Activated CD4-positive, CD25-positive, alpha-beta regulatory T cell (primary cell): ENCODE measurements at regions not wholly inside any gene's neighbourhood (a gene's known extent, or its start where the extent isn't known, plus 50 kb on each side); places are given as distances from the start of the nearest gene placed in this dataset.

ENCODE experiments used
- DNase-seq, 4 experiments: peaks; one replicate each; lab custom pipeline; 2025; lab: John Stamatoyannopoulos, UW

DNA sequence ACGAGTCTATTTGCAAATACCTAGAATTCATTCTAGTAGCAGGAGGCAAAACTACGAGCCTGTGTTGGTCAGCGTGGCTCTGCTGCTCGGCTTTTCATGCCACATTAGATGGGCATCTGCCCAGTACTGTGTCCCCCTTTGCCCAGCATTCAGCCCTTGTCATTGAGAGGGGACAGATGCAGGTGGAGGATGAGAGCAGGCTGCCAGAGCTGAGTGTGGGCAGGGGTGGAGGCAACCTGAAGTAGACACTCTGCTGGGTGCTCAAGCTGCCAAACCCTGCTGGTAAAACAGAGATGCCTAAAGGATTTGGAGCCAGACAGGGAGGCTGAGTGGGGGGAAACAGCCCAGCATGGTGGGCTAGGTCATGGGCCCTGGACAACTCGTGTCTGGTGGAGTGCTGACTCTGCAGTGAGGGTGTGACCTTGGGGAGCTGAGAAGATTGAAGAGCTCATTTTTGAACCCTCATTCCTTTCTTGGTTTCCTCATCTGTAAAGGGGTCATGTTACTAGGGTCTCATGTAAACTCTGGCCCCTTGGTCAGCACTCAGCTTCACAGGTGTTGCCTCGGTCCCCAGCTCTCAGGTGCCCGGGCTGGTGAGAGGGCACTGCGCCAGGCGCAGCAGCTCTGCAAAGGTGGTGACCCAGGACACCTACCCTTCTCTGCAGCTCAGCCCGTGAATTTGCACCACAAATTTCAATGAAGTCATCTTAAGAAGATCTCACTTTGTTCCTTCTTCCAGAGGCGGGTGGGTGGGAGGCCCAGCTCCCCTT, 64.2 kb upstream of the BHLHE23 start:
- no peak for DNase-seq

DNA sequence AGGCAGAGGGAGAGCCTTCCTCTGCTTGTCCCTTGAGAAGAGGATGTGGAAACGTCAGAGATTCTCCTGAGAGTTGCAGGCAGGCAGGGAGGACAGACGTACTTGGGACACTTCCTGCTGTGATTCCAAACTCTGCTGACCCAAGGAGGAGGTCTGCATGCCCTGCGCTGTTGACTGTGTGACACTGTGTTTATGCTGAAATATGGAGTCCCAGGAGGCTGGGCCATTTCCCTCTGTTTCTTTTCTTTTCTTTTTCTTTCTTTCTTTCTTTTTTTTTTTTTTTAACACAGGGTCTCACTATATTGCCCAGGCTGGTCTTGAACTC, 63.5 kb upstream of the BHLHE23 start:
- no peak for DNase-seq

DNA sequence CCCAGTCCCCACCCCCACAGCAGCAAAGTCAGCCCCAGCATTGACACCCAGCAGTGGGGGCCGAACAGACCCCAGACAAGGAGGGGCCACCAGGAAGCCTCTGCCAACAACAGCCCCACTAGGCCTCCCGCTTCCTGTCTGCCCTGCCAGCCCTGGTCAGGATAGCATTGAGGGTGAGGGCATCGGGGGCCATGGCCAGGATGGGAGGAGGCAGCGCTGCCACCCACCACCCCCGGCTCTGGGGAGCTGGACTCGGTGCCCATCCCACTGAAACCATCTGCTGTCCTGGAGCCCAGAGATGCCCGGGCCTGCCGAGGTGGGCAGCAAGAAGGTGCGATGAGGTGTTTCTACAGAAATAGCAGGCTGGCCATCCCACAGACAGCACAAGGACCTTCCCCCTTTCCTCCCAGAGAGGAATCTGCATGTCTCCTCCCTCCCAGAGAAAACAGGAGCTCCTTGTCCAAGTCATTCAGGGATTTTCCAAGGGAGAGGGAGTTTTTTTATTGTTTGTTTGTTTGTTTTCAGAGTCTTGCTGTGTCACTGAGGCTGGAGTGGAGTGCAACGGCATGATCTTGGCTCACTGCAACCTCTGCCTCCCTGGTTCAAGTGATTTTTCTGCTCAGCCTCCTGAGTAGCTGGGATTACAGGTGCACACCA, 62.1 kb upstream of the BHLHE23 start:
- DNase-seq: no peak

DNA sequence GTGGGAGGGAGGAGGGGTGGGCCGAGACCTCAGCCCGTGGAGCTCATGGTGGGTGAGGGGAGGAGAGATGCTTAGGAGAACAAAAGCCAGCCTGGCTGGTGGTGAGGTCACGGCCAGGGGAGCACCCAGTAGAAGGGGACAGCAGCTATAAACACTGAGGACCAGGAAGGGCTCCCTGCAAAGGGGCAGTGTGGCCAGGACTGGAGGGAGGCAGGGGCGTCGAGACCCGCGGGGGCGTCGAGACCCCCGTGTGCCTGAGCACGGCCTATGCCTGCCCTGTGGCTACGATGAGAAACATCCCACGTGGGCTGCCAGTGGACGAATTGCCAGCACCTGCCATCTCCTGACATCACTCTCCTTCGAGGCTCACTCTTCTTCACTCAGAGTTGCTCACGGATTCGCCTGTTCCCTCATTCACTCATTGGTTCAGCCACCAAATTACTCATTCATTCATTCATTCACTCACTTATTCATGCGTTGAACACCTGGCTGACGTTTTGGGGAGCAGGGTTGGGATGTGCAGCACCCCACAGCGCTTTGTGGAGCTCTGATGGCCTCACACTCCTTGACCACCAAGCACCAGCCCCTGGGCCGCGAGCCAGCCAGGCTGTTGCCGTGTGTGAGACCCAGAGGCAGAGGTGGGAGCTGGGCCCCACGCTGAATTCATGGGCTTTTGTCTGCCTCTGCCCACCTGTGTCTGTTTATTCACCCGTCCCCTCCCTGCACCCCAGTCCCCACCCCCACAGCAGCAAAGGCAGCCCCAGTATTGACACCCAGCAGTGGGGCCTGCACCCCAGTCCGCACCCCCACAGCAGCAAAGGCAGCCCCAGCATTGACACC, 61.2 kb upstream of the BHLHE23 start:
- DNase-seq: no peak

DNA sequence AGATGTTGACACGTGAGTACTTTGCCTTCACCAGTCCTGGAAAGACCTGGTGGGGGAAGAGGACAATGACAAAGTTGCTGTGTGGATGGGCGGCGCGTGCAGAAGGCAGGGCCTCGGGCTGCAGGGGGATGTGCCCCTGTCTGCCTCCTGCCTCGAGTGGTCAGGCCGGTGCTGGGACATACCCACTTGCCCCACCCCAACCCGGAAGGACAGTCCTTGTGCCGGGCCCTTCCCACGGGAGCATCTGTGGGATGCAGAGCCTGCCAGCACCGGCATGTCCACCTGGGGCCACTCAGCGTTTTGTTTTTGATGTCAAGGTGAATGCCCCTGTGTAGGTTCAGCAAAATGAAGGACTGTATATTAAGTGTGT, 60.5 kb upstream of the BHLHE23 start:
- no peak for DNase-seq

DNA sequence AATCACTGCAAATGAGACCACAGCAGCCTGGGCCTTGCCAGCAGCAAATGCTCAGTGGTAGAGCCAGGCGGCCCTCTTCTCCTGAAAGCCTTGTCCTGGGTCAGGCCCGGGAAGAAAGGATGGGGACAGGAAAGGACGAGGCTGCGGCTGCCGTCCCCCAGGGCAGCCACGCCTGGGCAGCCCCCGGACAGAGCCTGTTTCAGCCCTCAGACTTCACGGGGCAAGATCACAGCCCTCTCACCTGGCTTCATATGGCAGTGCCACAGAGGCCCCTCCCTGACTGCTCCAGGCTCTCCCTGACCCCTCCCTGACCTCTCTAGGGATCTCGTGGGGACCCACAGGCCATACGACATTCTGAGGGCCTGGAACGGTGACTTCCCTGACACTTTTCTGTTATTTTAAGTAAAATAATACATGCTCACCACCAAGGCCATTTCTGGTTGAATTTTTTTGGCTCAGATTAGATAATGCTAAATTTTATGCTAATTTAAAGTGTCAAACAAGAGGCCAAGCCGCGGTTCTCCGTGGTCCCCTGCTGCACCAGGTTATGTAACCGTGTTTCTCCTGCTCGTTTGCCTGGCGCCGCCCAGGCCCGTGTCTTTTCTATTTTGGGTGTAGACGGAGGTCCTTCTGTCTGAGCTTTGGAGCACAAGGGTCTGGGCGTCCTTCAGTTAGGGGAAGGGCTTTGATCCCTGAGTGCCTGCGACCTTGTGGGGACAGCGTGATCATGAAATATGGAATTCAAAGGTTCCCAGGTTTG, 59.9 kb upstream of the BHLHE23 start:
- DNase-seq: no peak

DNA sequence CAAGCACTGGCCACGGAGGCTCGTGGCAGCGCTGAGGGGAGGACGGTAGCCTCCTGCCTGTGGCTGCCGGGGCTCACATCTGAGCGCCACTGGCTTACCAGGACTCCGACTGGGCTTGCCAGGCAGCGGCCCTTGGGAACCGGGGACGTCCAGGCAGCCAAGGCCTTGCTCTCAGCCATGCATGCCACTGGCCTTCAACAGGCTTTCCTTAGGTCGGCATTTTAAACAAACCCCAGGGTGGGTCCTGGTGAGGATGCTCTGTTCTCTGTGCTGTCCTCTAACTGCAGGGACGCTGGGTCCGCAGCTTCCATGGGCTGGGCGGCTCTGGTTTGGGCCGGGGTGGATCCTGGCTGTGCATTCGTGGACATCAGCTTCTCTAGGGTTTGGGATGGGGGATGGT, 59.1 kb upstream of the BHLHE23 start:
- DNase-seq: no peak

DNA sequence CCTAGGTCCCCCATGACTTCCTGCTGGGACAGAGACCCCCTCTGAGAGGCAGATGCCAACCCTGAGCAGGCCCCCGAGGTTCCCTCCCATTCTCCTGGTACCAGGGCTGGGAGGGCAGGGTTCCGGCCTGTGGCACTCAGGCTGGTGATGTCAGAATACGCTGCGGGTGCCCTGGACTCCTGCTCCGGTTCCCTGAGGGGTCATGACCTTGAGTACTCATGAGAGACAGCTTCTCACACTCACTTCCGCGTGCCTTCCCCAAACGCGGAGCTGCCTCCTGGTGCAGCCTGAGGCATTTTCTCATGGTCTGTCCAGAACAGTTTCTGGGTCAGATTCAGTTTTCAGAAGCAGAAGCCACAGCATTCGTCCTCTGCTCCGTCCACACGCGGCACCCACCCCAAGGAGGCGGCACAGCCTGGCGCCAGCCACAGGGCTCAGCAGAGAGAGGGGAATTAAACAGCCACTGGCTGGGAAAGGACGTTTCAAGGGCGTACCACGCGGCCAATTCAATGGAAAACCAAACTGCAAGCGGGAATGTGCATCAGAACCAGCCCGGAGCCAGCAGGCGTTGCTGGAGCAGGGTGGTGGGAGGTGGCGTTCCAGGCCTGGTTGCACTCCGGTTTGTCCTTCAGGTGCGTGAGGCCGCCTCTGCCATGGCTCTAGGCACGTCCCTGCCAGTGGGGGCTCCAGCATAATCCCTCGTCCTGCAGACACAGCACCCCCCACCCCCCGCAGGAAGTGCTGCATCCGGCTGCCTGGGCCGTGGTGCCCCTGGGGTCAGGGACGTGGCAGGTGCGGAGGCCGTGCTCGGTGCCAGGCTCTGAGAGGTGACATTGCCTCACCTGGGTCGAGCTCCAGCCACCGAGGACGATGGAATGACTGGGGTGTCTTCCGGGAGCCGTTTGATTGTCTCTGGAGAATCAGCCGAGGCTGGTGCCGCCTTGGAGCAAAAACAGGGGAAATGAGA, 58.3 kb upstream of the BHLHE23 start:
- no peak for DNase-seq

DNA sequence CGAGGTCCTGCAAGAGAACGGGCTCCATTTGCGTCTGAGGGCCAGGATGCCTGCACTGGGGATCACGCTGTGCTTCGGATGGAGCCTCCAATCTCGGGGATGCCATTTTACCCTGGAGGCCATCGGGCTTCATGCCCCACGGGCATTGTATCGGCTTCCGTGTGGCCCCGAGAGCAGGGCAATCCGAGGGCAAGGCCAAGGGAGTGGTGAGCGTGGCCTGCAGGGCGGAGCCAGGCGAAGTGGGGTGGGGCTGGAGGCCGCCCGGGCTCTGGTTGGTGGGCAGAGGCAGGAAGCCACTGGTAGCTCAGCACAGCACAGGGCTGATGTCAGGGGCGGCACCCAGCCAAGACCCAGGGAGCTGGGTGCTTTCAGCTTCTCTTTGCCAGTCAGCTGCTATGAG, 57.5 kb upstream of the BHLHE23 start:
- no peak for DNase-seq

DNA sequence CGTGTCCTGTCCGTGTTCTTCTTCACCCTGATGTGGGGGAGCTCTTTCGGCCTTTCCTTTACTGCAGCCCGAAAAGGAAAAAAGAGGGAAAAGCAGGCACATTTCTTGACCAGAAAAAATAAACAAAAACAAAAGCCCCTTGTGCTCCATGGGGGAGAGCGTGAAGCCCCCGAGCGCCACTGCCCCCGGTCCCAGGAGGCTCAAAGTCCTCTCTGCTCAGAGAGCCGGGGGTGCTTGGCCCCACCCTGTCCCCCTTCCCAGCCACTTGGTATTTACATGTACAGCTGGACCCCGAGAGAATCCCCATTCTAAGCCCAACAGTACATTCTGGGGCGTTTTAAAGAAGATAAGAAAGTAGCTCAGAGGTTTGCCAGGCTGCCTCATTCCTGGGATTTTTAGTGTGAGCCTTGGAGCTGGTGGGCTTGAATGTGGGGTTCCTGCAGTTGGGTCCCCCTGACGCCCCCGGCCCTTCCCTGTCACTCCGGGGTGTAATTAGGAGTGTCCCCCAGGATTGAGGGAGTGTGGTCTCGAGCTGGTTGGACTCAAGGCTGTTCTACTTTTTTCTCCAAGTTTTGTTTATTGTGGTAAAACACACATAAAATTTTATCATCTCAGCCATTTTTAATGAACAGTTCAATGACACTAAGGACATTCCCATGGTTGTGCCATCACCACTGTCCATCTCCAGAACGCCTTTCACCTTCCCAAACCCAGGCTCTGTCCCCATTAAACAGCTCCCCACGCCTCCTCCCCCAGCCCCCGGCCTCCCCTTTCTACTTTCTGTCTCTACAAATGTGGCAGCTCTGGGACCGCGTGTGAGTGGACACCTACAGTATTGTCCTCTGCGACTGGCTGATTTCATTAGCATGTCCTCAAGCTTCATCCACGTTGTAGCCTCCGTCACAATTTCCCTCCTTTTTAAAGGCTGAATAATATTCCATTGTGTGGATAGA, 55.7 kb upstream of the BHLHE23 start:
- DNase-seq: no peak

DNA sequence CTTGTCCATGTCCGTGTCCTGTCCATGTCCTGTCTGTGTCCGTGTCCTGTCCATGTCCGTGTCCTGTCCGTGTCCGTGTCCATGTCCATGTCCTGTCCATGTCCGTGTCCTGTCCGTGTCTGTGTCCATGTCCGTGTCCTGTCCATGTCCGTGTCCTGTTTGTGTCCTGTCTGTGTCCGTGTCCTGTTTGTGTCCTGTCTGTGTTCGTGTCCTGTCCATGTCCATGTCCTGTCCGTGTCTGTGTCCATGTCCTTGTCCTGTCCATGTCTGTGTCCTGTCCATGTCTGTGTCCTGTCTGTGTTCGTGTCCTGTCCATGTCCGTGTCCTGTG, 55.0 kb upstream of the BHLHE23 start:
- no peak for DNase-seq

DNA sequence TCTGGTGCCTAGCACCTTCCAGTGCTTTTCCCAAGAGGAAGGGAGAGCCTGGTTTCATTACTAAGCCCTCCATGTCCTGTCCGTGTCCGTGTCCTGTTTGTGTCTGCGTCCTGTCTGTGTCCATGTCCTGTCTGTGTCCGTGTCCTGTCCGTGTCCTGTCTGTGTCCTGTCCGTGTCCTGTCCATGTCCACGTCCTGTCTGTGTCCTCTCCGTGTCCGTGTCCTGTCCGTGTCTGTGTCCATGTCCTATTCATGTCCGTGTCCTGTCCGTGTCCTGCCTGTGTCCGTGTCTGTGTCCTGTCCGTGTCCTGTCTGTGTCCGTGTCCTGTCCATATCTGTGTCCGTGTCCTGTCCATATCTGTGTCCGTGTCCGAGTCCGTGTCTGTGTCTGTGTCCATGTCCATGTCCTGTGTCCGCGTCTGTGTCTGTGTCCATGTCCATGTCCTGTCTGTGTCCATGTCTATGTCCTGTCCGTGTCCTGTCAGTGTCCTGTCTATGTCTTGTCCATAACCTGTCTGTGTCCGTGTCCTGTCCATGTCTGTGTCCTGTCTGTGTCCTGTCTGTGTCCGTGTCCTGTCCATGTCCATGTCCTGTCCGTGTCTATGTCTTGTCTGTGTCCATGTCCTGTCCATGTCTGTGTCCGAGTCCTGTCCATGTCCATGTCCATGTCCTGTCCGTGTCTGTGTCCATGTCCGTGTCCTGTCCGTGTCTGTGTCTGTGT, 54.4 kb upstream of the BHLHE23 start:
- no peak for DNase-seq

DNA sequence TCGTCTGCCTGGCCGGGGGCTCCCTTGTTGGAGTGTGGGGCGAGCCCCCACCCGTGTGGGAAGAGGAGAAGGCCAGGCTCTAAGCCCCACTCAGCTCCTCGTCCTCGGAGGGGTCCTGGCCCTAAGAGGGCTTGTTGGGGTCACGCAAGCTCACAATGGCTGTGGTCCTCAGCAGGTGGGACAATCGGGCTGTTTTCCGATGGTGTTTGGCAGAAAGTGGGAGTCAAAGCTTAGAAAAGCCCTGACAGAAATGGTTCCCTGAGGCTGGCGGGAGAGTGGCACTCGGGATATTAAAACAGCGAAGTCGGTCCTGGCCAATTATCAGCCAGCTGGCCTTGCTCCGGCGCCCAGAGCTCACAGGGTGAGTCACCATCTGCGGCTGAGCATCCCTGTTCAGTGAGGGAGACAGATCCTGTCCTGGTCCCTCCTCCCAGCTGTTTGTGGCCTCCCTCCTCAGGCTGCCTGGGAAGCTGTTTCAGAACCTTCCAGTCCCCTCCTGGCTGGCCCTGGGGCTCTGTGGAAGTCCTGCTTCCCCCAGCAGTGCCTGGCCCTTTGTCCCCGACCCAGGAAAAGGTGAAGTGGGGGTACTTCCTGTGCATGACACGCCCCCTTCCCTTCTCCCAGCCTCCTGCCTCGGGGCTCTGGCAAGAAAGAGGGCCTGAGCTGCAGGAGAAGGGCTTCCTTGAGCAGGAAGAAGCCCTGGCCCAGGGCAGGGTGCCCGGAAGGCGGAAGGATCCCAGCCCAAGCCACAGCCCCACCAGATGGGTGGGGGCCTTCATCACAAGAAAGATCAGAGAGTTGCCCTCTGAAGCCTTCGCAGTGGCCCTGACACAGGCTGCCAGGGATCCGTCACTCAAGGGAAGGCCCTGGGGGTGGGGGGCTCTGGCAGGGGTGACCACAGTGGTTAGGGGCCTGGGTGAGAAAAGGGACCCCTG, 53.6 kb upstream of the BHLHE23 start:
- no peak for DNase-seq

DNA sequence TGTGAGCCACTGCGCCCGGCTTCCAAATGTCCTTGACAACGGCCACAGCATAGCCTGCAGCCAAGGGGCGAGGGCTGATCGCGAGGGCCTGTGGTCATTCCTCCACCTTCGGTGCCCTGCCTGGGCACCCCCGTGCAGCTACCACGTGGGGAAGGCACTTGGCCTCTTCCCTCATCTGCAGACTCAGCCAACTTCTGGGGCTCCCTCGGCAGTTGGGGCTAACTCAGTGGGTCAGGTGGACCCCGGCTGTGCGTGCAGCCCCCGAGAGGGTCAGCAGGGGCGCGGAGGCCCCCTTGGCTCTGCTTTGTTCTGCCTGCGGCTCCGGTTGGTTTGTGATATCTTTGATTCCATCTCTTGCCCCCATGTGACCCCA, 52.9 kb upstream of the BHLHE23 start:
- DNase-seq: no peak

DNA sequence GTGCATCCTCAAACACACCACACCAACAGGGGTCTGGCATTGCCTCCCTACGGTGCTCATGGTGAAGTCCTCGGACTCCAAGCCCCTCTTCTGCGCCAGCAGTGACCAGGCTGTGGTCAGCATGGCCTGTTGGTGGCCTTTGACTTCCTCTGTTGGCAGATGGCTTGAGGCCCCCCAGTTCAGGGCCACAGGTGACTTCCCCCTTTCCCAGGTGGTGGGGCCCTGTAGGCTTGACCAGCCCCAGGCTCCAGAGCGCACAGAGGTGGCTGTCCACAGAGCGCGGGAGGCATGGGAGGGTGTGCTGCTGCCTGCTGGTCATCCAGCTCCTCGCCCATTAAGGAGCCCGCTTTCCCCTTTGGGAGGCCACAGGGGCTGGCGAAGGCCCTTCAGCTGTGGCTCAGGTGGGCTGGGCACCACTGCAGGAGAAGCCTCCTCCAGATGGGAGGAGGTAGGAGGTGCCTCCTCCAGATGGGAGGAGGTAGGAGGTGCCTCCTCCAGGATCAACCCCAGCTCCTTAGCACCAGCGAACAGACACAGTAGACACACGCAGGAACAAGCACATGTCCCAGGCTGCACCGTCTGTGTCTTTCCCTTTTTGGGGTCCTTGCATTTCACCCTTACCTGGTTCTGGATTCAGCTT, 52.1 kb upstream of the BHLHE23 start:
- DNase-seq: no peak

DNA sequence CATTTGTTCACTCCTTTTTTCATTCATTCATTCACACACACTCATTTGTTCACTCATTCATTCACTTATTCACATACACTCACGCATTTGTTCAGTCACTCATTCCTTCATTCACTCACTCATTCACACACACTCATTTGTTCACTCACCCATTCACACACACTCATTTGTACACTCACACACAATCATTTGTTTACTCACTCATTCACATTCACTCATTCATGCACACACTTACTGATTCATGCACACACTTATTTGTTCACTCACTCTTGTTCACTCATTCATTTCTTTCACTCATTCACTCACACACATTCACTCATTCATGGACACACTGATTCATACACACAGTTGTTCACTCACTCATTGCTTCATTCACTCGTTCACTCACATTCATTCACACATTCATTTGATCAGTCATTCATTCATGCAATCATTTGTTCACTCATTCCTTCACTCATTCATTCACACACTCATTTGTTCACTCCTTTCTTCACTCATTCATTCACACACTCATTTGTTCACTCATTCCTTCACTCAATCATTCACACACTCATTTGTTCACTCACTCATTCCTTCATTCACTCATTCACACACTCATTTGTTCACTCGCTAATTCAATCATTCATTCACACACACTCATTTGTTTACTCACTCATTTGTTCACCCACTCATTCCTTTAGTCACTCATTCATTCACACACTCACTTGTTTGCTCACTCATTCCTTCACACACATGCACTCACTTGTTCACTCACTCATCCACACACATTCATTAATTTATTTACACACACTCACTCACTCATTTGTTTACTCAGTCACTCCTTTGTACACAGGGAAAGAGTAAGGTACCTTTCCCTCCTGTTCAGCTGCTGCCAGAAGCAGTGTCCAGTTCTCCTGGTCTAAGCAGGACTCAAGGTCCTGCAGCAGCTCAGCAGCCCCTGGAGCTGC, 50.7 kb upstream of the BHLHE23 start:
- DNase-seq: no peak
